ENCODE measurements at regions not wholly inside any gene's neighbourhood (a gene's known extent, or its start where the extent isn't known, plus 50 kb on each side); places are given as distances from the start of the nearest gene placed in this dataset.

DNA sequence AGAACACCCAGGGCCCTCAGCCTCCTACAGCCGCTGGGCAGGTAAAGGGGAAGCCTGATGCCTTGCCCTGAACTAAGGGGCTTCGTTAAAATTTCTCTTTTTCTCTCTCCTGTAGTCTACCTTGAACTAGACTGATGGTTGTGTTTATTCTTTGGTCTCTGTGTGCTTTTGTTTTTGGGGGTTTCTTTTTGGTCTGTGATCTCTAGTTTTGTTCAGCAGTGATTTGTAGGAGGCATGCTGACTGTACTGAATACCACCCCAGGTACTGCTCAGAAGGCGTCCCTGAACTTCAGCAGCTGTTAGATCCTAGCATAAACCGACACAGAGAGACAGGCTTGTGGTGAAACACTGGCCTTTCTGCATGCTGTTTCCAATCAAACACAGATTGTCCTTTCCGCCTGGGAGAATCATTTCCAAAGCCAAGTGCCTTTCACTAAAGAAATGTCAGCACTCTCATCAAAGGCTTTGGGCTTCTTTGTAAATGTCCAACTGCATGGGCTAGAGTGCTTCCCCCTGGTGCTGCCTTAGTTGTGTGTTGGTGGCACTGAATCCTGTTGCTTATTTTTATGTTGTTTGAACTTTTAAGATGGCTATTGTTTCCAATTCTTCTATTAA lies 364.7 kb upstream of the SASH1 start:
- Histone ChIP-seq H3K36me3 (replicated peaks in 1 of 2; ENCODE audit: control insufficient read depth in 1 of 2, insufficient read depth in 2 of 2, low read length in 2 of 2) (no peaks in the 10 kb centered on the region), H2AFZ (ENCODE audit: insufficient read depth, low read depth, low read length, poor library complexity, severe bottlenecking) (no peak overlapping the region), H3K27ac (ENCODE audit: low read depth in 1 of 2, low read length in 2 of 2) (no peak overlapping the region), H4K20me1 (ENCODE audit: insufficient read depth, low read length) (no peaks in the 10 kb centered on the region), H3K4me2 (replicated peaks; ENCODE audit: extremely low read depth, low read length, poor library complexity, severe bottlenecking) (no peak overlapping the region), H3K9me3 (replicated peaks in 1 of 2; ENCODE audit: control insufficient read depth in 1 of 2, insufficient read depth in 1 of 2, low read length in 2 of 2) (no peaks in the 10 kb centered on the region), H3K79me2 (ENCODE audit: insufficient read depth, low read length) (no peaks in the 10 kb centered on the region), H3K9ac (ENCODE audit: insufficient read depth, low read length, poor library complexity, severe bottlenecking) (no peak overlapping the region), H3K4me3 (replicated peaks in 1 of 3; ENCODE audit: low read depth in 2 of 3, low read length in 3 of 3) (no peak overlapping the region), H3K27me3 (ENCODE audit: control insufficient read depth in 2 of 2, insufficient read depth in 2 of 2, low read length in 2 of 2) (no peaks in the 10 kb centered on the region), H3K4me1 (ENCODE audit: control insufficient read depth in 1 of 2, insufficient read depth in 2 of 2, low read length in 2 of 2) (no peaks in the 10 kb centered on the region)
- 84% methylated on average over 4 of the region's 5 CpGs for WGBS (ENCODE audit: insufficient coverage)
- TF ChIP-seq, protein P1, sequence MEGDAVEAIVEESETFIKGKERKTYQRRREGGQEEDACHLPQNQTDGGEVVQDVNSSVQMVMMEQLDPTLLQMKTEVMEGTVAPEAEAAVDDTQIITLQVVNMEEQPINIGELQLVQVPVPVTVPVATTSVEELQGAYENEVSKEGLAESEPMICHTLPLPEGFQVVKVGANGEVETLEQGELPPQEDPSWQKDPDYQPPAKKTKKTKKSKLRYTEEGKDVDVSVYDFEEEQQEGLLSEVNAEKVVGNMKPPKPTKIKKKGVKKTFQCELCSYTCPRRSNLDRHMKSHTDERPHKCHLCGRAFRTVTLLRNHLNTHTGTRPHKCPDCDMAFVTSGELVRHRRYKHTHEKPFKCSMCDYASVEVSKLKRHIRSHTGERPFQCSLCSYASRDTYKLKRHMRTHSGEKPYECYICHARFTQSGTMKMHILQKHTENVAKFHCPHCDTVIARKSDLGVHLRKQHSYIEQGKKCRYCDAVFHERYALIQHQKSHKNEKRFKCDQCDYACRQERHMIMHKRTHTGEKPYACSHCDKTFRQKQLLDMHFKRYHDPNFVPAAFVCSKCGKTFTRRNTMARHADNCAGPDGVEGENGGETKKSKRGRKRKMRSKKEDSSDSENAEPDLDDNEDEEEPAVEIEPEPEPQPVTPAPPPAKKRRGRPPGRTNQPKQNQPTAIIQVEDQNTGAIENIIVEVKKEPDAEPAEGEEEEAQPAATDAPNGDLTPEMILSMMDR (IDR thresholded peaks at IDR 0.05) = no peak
- DNase-seq = no peak
- no peaks in the 10 kb centered on the region for H3K36me3 Mint-ChIP-seq
- H3K9me3 Mint-ChIP-seq = peaks cover 0 to 3% (median 0%) of the 10 kb centered on the region in 7 donors
- no peaks in the 10 kb centered on the region for H3K4me1 Mint-ChIP-seq
- H3K27me3 Mint-ChIP-seq (ENCODE audit: low read depth in 3 of 3) = no peaks in the 10 kb centered on the region
- no peak overlapping the region for H3K4me3 Mint-ChIP-seq
- no peak overlapping the region for H3K27ac Mint-ChIP-seq
- intact Hi-C loops (cut with micrococcal nuclease) = no loop called here

DNA sequence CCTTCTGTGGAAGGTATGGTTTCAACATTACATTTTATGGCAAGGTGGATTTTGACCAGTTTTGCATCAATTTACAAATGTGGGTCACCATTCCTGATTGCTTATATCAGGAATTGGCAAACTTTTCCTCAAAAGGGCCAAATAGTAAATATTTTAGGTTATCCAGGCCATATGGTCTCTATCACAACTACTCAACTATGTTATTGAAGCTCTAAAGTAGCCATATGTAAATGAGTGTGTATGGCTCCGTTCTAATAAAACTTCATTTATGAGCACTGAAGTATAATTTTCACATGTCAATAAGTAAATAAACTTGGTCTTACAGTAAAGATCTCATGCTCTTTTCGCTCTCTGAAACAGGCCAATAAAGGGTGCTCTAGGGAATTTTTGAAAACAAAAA lies 362.7 kb upstream of the SASH1 start:
- no CpG with 5 or more reads among the region's 2 CpGs for WGBS (ENCODE audit: insufficient coverage)
- no peak overlapping the region for H3K27ac ChIP-seq (ENCODE audit: low read depth in 1 of 2, low read length in 2 of 2)
- no peak overlapping the region for H3K4me3 ChIP-seq (replicated peaks in 1 of 3; ENCODE audit: low read depth in 2 of 3, low read length in 3 of 3)
- H3K9ac ChIP-seq (ENCODE audit: insufficient read depth, low read length, poor library complexity, severe bottlenecking) = no peak overlapping the region
- no peaks in the 10 kb centered on the region for H3K27me3 Mint-ChIP-seq (ENCODE audit: low read depth in 3 of 3)
- H3K79me2 ChIP-seq (ENCODE audit: insufficient read depth, low read length) = no peaks in the 10 kb centered on the region
- H3K4me1 Mint-ChIP-seq = no peaks in the 10 kb centered on the region
- no peaks in the 10 kb centered on the region for H3K27me3 ChIP-seq (ENCODE audit: control insufficient read depth in 2 of 2, insufficient read depth in 2 of 2, low read length in 2 of 2)
- no peaks in the 10 kb centered on the region for H4K20me1 ChIP-seq (ENCODE audit: insufficient read depth, low read length)
- no peak for DNase-seq
- H2AFZ ChIP-seq (ENCODE audit: insufficient read depth, low read depth, low read length, poor library complexity, severe bottlenecking) = no peak overlapping the region
- intact Hi-C loops (cut with micrococcal nuclease) = no loop called here
- H3K36me3 ChIP-seq (replicated peaks in 1 of 2; ENCODE audit: control insufficient read depth in 1 of 2, insufficient read depth in 2 of 2, low read length in 2 of 2) = no peaks in the 10 kb centered on the region
- H3K27ac Mint-ChIP-seq = no peak overlapping the region
- no peaks in the 10 kb centered on the region for H3K4me1 ChIP-seq (ENCODE audit: control insufficient read depth in 1 of 2, insufficient read depth in 2 of 2, low read length in 2 of 2)
- H3K4me2 ChIP-seq (replicated peaks; ENCODE audit: extremely low read depth, low read length, poor library complexity, severe bottlenecking) = no peak overlapping the region
- no peaks in the 10 kb centered on the region for H3K9me3 ChIP-seq (replicated peaks in 1 of 2; ENCODE audit: control insufficient read depth in 1 of 2, insufficient read depth in 1 of 2, low read length in 2 of 2)
- TF ChIP-seq, protein P1 (IDR thresholded peaks at IDR 0.05) = no peak
- peaks cover 0 to 4% (median 0%) of the 10 kb centered on the region in 7 donors for H3K9me3 Mint-ChIP-seq
- no peak overlapping the region for H3K4me3 Mint-ChIP-seq
- no peaks in the 10 kb centered on the region for H3K36me3 Mint-ChIP-seq
